ENCODE measurements at regions not wholly inside any gene's neighbourhood (a gene's known extent, or its start where the extent isn't known, plus 50 kb on each side); places are given as distances from the start of the nearest gene placed in this dataset.

GRCh38 chr10:89888321-89889070, 187.1 kb downstream of the KIF20B start:
- no peak for DNase-seq

- no peak for DNase-seq
Measured at GRCh38 chr10:89889606-89890005, 188.2 kb downstream of the KIF20B start.

- DNase-seq, result no peak
Measured at GRCh38 chr10:89891006-89891535, 189.7 kb downstream of the KIF20B start.

- DNase-seq, result no peak
Measured at GRCh38 chr10:89894051-89894450, 192.7 kb downstream of the KIF20B start.

- DNase-seq, result no peak
Measured at GRCh38 chr10:89900554-89900953, 199.2 kb downstream of the KIF20B start.

GRCh38 chr10:89901895-89902294, 200.5 kb downstream of the KIF20B start:
- DNase-seq, result no peak

GRCh38 chr10:89904755-89905154, 203.4 kb downstream of the KIF20B start:
- DNase-seq, result no peak

- DNase-seq, result no peak
Measured at GRCh38 chr10:89909752-89910151, 208.4 kb downstream of the KIF20B start.

- DNase-seq, result no peak
Measured at GRCh38 chr10:89915021-89915420, 213.6 kb downstream of the KIF20B start.

- no peak for DNase-seq
Measured at GRCh38 chr10:89915968-89916367, 214.6 kb downstream of the KIF20B start.

GRCh38 chr10:89916468-89917215, 215.3 kb downstream of the KIF20B start:
- no peak for DNase-seq

- DNase-seq, result no peak
Measured at GRCh38 chr10:89921403-89921802, 220.0 kb downstream of the KIF20B start.

- no peak for DNase-seq
Measured at GRCh38 chr10:89923661-89924060, 222.3 kb downstream of the KIF20B start.

- no peak for DNase-seq
Measured at GRCh38 chr10:89924261-89924660, 222.9 kb downstream of the KIF20B start.

- no peak for DNase-seq
Measured at GRCh38 chr10:89926736-89927135, 225.3 kb downstream of the KIF20B start.

- no peak for DNase-seq
Measured at GRCh38 chr10:89929282-89930026, 228.1 kb downstream of the KIF20B start.

GRCh38 chr10:89937494-89937893, 236.1 kb downstream of the KIF20B start:
- DNase-seq, result no peak

- DNase-seq, result no peak
Measured at GRCh38 chr10:89940076-89940475, 238.7 kb downstream of the KIF20B start.

GRCh38 chr10:89942217-89942616, 240.8 kb downstream of the KIF20B start:
- DNase-seq, result no peak

GRCh38 chr10:89944138-89944537, 242.7 kb downstream of the KIF20B start:
- no peak for DNase-seq

- DNase-seq, result no peak
Measured at GRCh38 chr10:89946106-89946505, 244.7 kb downstream of the KIF20B start.

- no peak for DNase-seq
Measured at GRCh38 chr10:89949496-89949895, 248.1 kb downstream of the KIF20B start.

GRCh38 chr10:89952325-89952724, 250.9 kb downstream of the KIF20B start:
- DNase-seq, result no peak
